Endothelial cell of umbilical vein (primary cell): ENCODE measurements at regions not wholly inside any gene's neighbourhood (a gene's known extent, or its start where the extent isn't known, plus 50 kb on each side); places are given as distances from the start of the nearest gene placed in this dataset.

Experiments
- BruUV-seq: library from RNA; stranded (reverse); fragments of 400-500 nt; replicated peaks from 2 replicates; lab custom pipeline; 2021; lab: Mats Ljungman, UMichigan
- CTCF ChIA-PET: fragments of 300-600, 350-600 bp; sonication (Branson Sonifier 250); formaldehyde crosslinking; loops from one replicate; lab custom pipeline; 2021; ENCODE audit warnings: antibody characterized with exemption, inconsistent platforms; lab: Charles Lee
- POLR2A ChIA-PET: fragments of 300-600, 350-600 bp; sonication (Branson Sonifier 250); formaldehyde crosslinking; loops from one replicate; lab custom pipeline; 2021; ENCODE audit warnings: antibody characterized with exemption, inconsistent platforms; lab: Charles Lee
- DNase-seq: peaks from one replicate; pipeline ENCODE4 v3.0.0-alpha.2; 2011; ENCODE audit warnings: low read depth, low spot score
- FAIRE-seq: peaks from 2 replicates; lab custom pipeline; 2011; peaks lifted over from hg19 to GRCh38; lab: Jason Lieb, UNC
- H2AFZ ChIP-seq: 2 replicates; pipeline ENCODE4 v1.6.0; 2012; ENCODE audit warnings: low read depth, low read length, control low read depth, inconsistent platforms
- H3K27ac ChIP-seq: 2 replicates; pipeline ENCODE4 v1.5.1; 2011; ENCODE audit warnings: low read depth, mild to moderate bottlenecking, control low read depth, low read length, moderate library complexity; ENCODE audit not compliant: insufficient read depth
- H3K27me3 ChIP-seq, 2 experiments: 2 replicates each; pipeline versions ENCODE4 v1.6.0 to v1.6.1; 2011; ENCODE audit warnings: low read length in 2 of 2, mixed read lengths in 1 of 2; ENCODE audit not compliant: control insufficient read depth in 2 of 2, insufficient read depth in 2 of 2
- H3K36me3 ChIP-seq, 2 experiments: 2 replicates in 1 of 2; 3 replicates in 1 of 2; pipeline ENCODE4 v1.5.1; 2011; ENCODE audit warnings: low read length in 2 of 2, mild to moderate bottlenecking in 1 of 2, moderate library complexity in 1 of 2; ENCODE audit not compliant: control insufficient read depth in 2 of 2, insufficient read depth in 2 of 2; ENCODE audit errors: extremely low read depth in 1 of 2
- H3K4me1 ChIP-seq: 3 replicates; pipeline ENCODE4 v1.5.1; 2011; ENCODE audit warnings: mild to moderate bottlenecking, low read length; ENCODE audit not compliant: control insufficient read depth, insufficient read depth; ENCODE audit errors: extremely low read depth
- H3K4me2 ChIP-seq: 2 replicates; pipeline ENCODE4 v1.6.1; 2011; ENCODE audit warnings: low read length, control low read depth, mixed read lengths; ENCODE audit not compliant: insufficient read depth
- H3K4me3 ChIP-seq, 3 experiments: fragments of 200-600 bp in 1 of 3; sonication (generic), shearing (Covaris generic) in 1 of 3; replicated peaks in 1 of 3; 2 replicates each; pipeline ENCODE4 v1.5.1; 2011 to 2016; ENCODE audit warnings: control low read depth in 3 of 3, low read length in 3 of 3, mild to moderate bottlenecking in 2 of 3, inconsistent platforms in 1 of 3, low read depth in 1 of 3, moderate library complexity in 1 of 3; ENCODE audit not compliant: insufficient read depth in 1 of 3
- H3K79me2 ChIP-seq: 2 replicates; pipeline ENCODE4 v1.6.0; 2012; ENCODE audit warnings: low read length, inconsistent platforms; ENCODE audit not compliant: control insufficient read depth, insufficient read depth
- H3K9ac ChIP-seq: replicated peaks from 2 replicates; pipeline ENCODE3; 2011; ENCODE audit warnings: low read length, control low read depth; ENCODE audit not compliant: insufficient read depth; ENCODE audit errors: extremely low read depth
- H3K9me1 ChIP-seq: replicated peaks from 3 replicates; pipeline ENCODE4 v1.6.0; 2011; ENCODE audit warnings: mild to moderate bottlenecking, low read length; ENCODE audit not compliant: control insufficient read depth, insufficient read depth; ENCODE audit errors: extremely low read depth
- H3K9me3 ChIP-seq: replicated peaks from 2 replicates; pipeline ENCODE4 v1.5.1; 2012; ENCODE audit warnings: low read length, inconsistent platforms; ENCODE audit not compliant: control insufficient read depth, insufficient read depth
- H4K20me1 ChIP-seq: replicated peaks from 2 replicates; pipeline ENCODE3; 2011; ENCODE audit warnings: mild to moderate bottlenecking, low read length; ENCODE audit not compliant: control insufficient read depth, insufficient read depth; ENCODE audit errors: extremely low read depth
- EZH2 ChIP-seq: IDR thresholded peaks from 2 replicates; pipeline ENCODE4 v1.6.1; 2012; ENCODE audit warnings: borderline replicate concordance, low read depth, mild to moderate bottlenecking, moderate library complexity, low read length, inconsistent platforms; ENCODE audit not compliant: severe bottlenecking
- FOS ChIP-seq: IDR thresholded peaks from 2 replicates; pipeline ENCODE4 v1.6.1; 2011; ENCODE audit warnings: mild to moderate bottlenecking, low read length, moderate library complexity, borderline replicate concordance; ENCODE audit not compliant: insufficient read depth
- GATA2 ChIP-seq: IDR thresholded peaks from 2 replicates; pipeline ENCODE4 v1.7.0; 2011; ENCODE audit warnings: low read depth, mild to moderate bottlenecking, moderate library complexity, mixed read lengths, low read length; ENCODE audit not compliant: insufficient read length, insufficient read depth
- JUN ChIP-seq: IDR thresholded peaks from 2 replicates; pipeline ENCODE4 v1.6.1; 2011; ENCODE audit warnings: borderline replicate concordance, low read depth; ENCODE audit not compliant: insufficient read length, insufficient read depth
- MYC ChIP-seq: IDR thresholded peaks from one replicate; pipeline ENCODE4 v1.6.1; 2011; ENCODE audit warnings: mild to moderate bottlenecking, low read depth, low read length
- POLR2A ChIP-seq: IDR thresholded peaks from 2 replicates; pipeline ENCODE4 v1.6.1; 2012; ENCODE audit warnings: low read depth, mild to moderate bottlenecking, control low read depth, low read length
- POLR2AphosphoS5 ChIP-seq: IDR thresholded peaks from 2 replicates; pipeline ENCODE4 v1.6.1; 2012; ENCODE audit warnings: low read depth, mild to moderate bottlenecking, control low read depth, low read length, moderate library complexity; ENCODE audit not compliant: insufficient read depth
- dilution Hi-C: fragments of 300-500 bp; cut with MboI; formaldehyde crosslinking; loops from one replicate; pipeline ENCODE4 v1.15.0; 2019; ENCODE audit warnings: low sequenced_read_pairs; ENCODE audit not compliant: extremely low pct_ligation_motif_present
- intact Hi-C: fragments of 100-400 bp; cut with micrococcal nuclease; formaldehyde crosslinking; loops from one replicate; pipeline ENCODE4 v1.10.0; 2022
- TF ChIP-seq, protein P1 (sequence below): IDR thresholded peaks from 2 replicates; pipeline ENCODE4 v1.6.1; 2011; ENCODE audit not compliant: insufficient read depth, insufficient read length
- TF ChIP-seq, protein P2 (sequence below), 2 donors: IDR thresholded peaks; 1 replicate in 1 of 2; 2 replicates in 1 of 2; pipeline ENCODE4 v1.5.1; 2011; ENCODE audit warnings: low read length in 2 of 2, mild to moderate bottlenecking in 2 of 2, moderate library complexity in 2 of 2, control low read depth in 1 of 2, inconsistent platforms in 1 of 2, low read depth in 1 of 2; ENCODE audit not compliant: insufficient read depth in 1 of 2; ENCODE audit errors: extremely low read depth in 1 of 2

DNA sequence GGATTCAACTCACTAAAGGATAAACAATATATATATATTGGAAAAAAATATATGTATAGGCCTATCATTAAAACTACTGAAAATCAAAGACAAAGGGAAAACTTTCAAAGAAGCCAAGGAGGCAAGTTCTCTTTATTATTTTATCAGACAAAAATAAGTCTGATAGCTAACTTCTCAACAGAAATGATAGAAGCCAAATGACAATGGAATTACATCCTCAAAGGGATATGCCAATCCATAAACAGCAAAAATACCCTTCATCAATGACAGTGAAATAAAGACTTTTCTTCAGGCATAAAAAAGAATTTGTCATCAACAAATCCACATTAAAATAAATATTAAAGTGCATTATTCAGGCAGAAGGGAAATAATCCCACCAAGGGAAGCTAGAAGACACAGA lies 393.4 kb downstream of the ZFHX3 start:
- TF ChIP-seq MYC = no peak
- TF ChIP-seq, protein P1, sequence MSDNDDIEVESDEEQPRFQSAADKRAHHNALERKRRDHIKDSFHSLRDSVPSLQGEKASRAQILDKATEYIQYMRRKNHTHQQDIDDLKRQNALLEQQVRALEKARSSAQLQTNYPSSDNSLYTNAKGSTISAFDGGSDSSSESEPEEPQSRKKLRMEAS = no peak
- TF ChIP-seq POLR2AphosphoS5 = no peak
- no peak for TF ChIP-seq FOS
- no peak for TF ChIP-seq EZH2
- no TSS peak for BruUV-seq
- DNase-seq (no peak), FAIRE-seq (no peak)
- Histone ChIP-seq H3K9ac (no peak overlapping the region), H2AFZ (no peak overlapping the region), H3K9me1 (no peaks in the 10 kb centered on the region), H3K27ac (no peak overlapping the region), H3K9me3 (no peaks in the 10 kb centered on the region), H3K4me1 (no peaks in the 10 kb centered on the region), H3K36me3 (no peaks in the 10 kb centered on the region), H3K4me3 (no peak overlapping the region), H3K27me3 (no peaks in the 10 kb centered on the region), H3K79me2 (no peaks in the 10 kb centered on the region), H3K4me2 (no peak overlapping the region), H4K20me1 (no peaks in the 10 kb centered on the region)
- dilution Hi-C loops (no loop called here), intact Hi-C loops (no loop called here)
- CTCF ChIA-PET = interaction anchor here (1.7 to 2.6 kb wide), 2 partner anchors 10 to 13 kb away, joined by 4 to 7 read pairs; no protein-coding TSS in a partner anchor
- POLR2A ChIA-PET = no interaction called here

DNA sequence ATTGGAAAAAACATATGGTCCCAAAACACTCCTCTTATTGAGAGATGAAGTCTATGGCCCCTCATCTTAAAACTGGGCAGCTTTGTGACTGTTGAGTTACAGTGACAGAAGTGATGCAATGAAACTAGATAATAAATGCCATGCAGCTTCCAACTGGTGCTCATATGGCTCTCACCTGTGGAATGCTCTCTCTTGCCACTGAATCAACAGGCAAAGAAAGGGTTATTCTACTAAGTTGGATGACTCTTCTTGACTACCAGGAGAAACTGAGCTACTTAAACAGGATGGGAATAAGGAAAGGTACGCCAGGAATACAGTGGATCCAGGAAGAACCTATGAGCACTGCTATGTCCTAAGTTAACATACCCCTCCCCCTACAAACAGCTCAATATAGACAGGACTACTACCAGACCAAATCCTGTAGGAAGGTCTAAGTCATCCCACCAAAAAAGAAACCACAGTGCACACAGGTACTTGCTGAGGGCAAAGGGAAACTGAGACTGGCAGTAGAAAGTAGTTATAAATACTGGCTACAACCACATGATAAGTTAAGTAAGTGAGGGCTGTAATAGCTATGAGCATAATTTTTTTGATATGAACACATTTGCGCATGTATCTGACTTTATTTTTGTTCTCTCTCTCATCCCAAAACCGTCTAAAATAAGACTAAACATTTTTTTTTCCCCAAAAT lies 398.5 kb downstream of the ZFHX3 start:
- H3K27me3 ChIP-seq = no peaks in the 10 kb centered on the region
- FAIRE-seq = no peak
- dilution Hi-C loops (no loop called here), intact Hi-C loops (no loop called here)
- no peak for DNase-seq
- BruUV-seq = no TSS peak
- no peaks in the 10 kb centered on the region for H3K79me2 ChIP-seq
- no peaks in the 10 kb centered on the region for H3K9me3 ChIP-seq
- no peak overlapping the region for H3K4me2 ChIP-seq
- ChIA-PET CTCF (no interaction called here), POLR2A (no interaction called here)
- H3K9ac ChIP-seq = no peak overlapping the region
- no peak overlapping the region for H3K27ac ChIP-seq
- no peaks in the 10 kb centered on the region for H3K9me1 ChIP-seq
- no peaks in the 10 kb centered on the region for H4K20me1 ChIP-seq
- no peak overlapping the region for H2AFZ ChIP-seq
- H3K4me3 ChIP-seq = no peak overlapping the region
- H3K4me1 ChIP-seq = no peaks in the 10 kb centered on the region
- TF ChIP-seq GATA2 (no peak), POLR2AphosphoS5 (no peak), POLR2A (no peak), FOS (no peak), MYC (no peak), EZH2 (no peak), JUN (no peak)
- TF ChIP-seq, protein P2, sequence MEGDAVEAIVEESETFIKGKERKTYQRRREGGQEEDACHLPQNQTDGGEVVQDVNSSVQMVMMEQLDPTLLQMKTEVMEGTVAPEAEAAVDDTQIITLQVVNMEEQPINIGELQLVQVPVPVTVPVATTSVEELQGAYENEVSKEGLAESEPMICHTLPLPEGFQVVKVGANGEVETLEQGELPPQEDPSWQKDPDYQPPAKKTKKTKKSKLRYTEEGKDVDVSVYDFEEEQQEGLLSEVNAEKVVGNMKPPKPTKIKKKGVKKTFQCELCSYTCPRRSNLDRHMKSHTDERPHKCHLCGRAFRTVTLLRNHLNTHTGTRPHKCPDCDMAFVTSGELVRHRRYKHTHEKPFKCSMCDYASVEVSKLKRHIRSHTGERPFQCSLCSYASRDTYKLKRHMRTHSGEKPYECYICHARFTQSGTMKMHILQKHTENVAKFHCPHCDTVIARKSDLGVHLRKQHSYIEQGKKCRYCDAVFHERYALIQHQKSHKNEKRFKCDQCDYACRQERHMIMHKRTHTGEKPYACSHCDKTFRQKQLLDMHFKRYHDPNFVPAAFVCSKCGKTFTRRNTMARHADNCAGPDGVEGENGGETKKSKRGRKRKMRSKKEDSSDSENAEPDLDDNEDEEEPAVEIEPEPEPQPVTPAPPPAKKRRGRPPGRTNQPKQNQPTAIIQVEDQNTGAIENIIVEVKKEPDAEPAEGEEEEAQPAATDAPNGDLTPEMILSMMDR (IDR thresholded peaks at IDR 0.05; ENCODE audit: extremely low read depth in 1 of 2, insufficient read depth in 1 of 2, low read depth in 1 of 2, low read length in 2 of 2) = no peak
- TF ChIP-seq, protein P1 = no peak
- H3K36me3 ChIP-seq = no peaks in the 10 kb centered on the region
